HPDE6-E6E7 (cell line): ENCODE measurements at regions not wholly inside any gene's neighbourhood (a gene's known extent, or its start where the extent isn't known, plus 50 kb on each side); places are given as distances from the start of the nearest gene placed in this dataset.
"Not testable (repeated sequence)": the region's sequence is repeated elsewhere in the genome, so short reads cannot be mapped to it uniquely, and the experiment has no call there.

Experiments used
- DNase-seq: peaks from one replicate; pipeline ENCODE4 v3.0.0; 2011; ENCODE audit warnings: missing footprints; ENCODE audit errors: extremely low spot score

GRCh38 chr12:131436922-131437705 lies 273.8 kb upstream of the SFSWAP start:
- no peak for DNase-seq

- no peak for DNase-seq
These were observed 273.0 kb upstream of the SFSWAP start for GRCh38 chr12:131437706-131438492.

DNA sequence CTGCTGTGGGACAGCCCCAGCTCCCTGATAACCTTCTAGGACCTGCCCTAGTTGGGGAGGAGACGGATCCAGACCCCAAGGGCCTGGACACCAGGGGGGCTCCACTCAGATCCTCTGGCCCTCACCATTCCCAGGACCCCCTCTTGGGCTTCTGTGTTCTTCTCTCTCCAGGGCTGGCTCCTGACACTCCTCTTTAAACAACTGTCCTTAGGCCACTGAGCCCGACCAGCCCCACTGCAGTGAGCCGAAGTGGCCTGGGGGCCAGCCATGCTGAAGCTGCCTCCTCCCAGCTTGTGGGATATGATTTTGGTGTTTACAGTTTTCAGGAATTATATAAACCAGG lies 272.4 kb upstream of the SFSWAP start:
- DNase-seq, result not testable (repeated sequence)

- DNase-seq, result no peak
These were observed 272.0 kb upstream of the SFSWAP start for GRCh38 chr12:131438881-131439280.

DNA sequence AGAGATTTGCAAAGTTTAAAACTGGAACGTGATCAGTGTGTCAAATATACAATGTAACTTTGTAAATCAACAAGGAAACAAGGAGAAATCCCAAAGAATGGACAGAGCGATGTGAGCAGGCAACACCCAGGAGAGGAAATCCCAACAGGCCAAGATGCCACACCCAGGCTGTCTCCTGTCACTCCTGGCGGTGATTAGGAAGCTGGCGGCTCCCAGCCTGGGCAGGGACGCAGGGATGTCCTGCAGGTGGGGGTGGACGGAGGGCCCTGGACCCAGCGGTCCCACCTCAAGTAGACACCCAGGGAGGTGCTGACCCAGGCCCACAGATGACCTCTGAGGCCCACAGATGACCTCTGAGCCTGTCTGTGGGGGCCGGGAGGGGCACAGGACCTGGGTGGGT lies 271.1 kb upstream of the SFSWAP start:
- not testable (repeated sequence) for DNase-seq

DNA sequence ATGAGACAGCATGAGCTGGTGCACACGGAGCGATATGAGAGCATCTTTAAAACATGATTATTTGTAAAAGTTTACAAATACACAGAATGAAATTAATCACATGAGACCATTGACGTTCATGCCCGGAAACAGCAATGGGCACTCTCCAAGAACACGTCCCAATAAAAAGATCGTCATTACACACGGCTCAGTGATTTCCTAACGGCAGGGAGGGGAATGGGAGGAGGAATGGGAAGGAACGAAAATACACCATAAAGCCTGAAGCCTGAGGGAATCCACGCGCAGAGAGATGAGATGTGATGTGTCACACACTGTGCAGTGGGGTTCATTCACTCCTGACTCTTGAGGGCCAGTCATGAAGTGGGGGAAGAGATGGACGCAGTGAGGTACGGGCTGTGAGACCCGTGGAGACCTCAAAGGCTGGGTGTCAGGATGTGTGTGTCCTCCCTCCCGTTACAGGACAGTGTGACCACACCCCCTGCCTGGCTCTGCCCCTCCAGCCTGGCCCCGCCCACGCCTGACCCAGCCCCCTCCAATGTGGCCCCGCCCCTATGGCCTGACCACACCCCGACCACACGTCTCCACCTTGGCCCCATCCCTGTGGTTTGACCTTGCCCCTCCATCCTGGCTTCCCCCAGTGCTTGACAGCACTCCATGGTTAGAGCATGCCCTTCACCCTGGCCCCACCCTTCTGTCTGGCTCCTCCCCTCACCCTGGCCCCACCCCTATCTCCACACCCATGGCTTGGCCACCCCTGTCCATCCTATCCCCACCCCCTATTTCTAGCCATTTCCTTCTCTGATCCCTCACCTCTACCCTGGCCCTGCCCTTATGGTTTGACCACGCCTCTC lies 270.5 kb upstream of the SFSWAP start:
- not testable (repeated sequence) for DNase-seq

DNA sequence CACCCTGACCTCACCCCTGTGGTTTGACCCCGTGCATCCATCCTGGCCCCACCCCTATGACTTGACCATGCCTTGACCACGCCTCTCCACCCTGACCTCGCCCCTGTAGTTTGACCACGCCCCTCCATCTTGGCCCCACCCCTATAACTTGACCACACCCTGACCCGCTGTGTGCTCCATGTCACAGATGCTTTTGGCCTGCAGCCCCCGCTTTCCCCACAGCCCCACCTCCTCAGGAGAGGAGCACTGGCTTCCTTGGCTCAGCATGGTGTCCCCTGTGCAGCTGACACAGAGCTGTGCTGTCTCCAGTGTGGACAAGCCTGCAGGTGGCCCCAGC lies 269.9 kb upstream of the SFSWAP start:
- DNase-seq, result no peak

GRCh38 chr12:131441638-131442336 lies 269.1 kb upstream of the SFSWAP start:
- no peak for DNase-seq

DNA sequence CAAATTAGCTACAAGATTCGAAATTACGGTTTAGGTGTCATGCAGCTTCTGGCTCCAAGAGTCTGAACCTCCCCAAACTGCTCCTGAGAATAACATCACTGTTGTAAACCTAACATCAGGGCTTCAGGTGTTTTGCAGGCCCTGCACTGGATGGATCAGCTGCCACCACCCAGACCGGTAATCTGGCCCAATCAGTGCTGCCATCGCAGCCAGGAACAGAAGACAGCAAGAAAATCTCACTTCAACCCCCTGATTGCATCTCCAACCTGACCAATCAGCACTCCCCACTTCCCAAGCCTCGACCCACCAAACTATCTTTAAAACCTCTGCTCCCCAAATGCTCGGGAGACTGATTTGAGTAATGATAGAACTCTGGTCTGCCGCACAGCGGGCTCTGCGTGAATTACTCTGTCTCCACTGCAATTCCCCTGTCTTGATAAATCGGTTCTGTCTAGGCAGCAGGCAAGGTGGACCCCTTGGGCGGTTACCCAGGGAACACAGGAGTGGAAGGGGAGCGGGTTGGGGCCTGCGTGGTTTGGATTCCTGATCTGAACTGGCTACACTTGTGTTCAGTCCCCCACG lies 268.5 kb upstream of the SFSWAP start:
- no peak for DNase-seq

DNA sequence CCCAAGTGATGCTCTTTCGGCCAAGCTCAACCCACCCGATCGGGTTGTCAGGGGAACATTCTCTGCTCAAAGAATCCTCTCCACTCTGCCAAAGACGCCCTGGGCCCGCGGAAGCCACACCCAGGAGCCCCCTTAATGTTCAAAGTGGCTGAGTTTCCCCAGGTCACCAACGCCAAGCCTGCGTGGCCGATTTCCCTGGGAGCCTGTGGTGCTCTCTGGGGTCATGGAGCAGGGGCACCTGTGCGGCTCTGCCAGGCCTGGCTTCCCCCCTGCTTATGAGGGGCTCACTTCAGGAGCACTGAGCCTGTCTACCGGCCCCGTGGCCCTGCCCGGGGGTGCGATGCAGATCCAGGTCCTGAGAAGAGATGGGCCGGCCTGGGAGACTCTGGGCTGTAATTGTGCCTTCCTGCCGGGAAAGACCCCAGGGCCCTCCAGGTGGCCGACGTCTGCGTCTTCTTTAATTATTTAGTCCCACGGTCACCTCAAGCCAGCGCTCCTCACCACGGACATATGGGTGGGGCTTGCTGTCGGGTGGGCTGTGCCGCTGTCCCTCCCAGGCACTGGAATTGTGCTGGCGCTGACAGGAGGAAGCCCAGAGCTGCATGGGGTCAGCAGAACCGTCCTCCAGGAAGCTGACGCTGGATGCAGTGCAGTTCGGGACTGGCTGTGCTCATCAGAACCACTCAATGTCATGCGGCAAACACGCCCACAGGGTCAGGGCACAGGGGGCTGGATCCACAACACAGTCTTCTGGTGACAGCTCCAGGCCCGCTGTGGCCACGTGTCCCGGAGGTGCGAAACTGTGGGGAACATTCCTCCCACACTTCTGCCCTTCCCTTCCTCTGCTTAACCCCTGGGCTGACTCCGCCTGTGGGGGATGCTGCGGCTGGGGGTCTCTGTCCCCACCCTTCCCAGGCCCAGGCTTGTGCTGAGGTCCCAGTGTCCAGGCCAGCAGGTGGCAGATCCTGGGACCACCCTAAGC lies 267.6 kb upstream of the SFSWAP start:
- no peak for DNase-seq

GRCh38 chr12:131444220-131445164 lies 266.4 kb upstream of the SFSWAP start:
- DNase-seq, result no peak

DNA sequence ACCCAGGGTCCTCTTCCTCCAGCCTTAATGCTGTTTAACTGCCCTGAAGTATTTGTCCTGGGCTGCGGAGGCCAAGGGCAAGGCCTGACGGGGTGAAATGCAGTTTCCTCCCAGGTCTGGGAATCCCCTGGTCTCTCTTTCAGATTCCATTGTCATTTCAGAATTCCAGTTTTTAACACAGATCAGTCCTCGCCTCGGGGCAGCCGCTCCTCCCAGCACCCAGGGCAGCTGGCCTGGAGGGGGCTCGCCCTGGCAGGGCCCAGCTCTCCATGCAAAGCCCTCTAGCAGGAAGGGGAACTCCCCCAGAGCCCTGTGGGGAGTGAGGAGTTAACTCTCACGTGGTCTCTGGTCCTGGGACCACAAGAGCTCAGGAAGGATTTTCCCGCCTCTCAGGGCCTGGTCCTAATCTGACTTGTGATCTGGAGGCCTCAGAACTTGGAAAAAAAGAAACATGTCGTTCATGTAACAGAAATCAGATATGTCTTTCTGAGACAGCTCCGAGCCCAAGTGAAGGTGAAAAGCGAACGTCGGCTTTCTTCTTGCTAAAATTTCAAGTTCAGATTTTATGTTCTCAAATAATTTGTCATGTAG lies 265.6 kb upstream of the SFSWAP start:
- DNase-seq, result no peak

GRCh38 chr12:131445795-131446194 lies 265.1 kb upstream of the SFSWAP start:
- no peak for DNase-seq

DNA sequence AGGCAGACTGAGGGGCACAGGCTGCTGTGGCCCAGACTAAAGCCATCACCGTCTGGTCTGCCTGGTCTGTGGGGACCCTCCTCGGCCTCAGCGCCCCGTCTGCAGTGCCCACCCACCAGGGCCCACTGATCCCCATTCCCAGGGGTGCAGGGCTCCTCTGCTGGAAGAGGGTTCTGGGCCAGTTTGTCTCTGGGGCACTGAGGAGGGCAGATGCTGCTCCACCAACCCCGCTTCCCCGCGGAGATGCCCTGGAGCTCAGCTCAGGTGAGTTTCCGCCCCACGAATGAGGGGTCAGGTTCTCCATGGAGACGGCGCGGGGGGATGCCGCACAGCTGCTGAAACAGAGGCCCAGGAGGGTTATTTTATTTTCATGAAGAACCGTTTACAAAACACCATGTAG lies 263.3 kb upstream of the SFSWAP start:
- not testable (repeated sequence) for DNase-seq

DNA sequence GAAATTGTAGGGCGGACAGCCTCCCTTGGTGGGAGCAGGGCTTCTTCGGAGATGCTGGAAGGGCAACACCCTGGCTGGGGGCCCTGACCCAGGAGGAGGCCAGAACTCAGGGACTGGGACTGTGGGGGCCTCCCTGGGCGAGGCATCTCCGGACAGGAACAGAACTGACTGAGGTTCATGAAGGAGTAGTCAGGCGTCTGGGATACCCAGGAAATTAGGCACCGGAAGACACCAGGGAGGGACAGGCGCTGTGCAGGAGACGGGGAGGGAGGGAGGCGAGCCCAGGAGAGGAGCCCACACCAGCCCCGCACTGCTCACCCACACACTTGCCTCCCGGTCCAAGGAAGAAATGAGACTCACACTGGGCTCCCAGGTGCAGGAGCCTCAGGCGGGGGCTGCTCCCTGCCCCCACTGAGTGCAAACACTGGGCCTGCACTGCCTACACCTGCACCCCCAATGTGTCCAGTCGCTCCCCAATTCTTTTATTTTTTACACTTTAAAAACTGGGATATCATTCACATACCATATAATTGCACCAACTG lies 262.6 kb upstream of the SFSWAP start:
- DNase-seq, result no peak

DNA sequence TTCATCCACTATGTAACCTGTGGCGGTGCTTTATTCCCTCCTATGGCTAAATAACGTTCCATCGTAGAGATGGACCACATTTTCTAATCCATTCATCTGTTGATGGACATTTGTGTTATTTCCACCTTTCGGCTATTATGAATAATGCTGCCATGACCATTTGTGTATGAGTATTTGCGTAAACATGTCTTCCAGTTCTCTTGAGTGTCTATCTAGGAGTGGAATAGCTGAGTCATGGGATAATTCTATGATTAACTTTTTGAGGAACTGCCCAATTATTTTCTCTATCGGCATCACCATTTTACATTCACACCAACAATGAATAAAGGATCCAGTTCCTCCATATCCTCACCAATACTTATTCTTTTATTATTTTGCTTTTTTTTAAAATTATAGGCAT lies 261.9 kb upstream of the SFSWAP start:
- no peak for DNase-seq

- no peak for DNase-seq
These were observed 258.4 kb upstream of the SFSWAP start for GRCh38 chr12:131452444-131452860.
